ENCODE measurements at regions not wholly inside any gene's neighbourhood (a gene's known extent, or its start where the extent isn't known, plus 50 kb on each side); places are given as distances from the start of the nearest gene placed in this dataset.
"Not testable (repeated sequence)": the region's sequence is repeated elsewhere in the genome, so short reads cannot be mapped to it uniquely, and the experiment has no call there.

DNA sequence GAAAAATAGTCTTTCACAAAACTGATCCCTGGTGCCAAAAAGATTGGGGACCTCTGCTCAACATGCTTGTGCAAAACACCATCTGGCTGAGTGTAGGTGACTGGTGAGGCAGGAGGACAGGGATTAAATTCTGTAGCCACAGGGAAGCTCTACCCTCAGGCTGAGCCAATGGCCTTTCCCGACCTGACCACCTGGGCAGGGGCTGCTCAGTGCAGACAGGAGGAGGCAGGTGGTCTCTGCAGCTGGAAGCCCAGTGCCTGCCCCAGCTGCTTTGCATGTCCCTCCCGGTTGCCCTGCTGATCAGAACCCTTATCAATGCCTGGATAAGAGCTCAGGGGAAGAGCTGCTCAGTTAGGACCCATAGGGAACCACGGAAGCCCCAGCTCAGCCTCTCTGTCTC lies 235.3 kb downstream of the ANKRD36 start:
- H3K27ac ChIP-seq, result no peak overlapping the region
- H3K4me3 ChIP-seq, result no peak overlapping the region
- no CpG with 5 or more reads among the region's 3 CpGs for WGBS, 2 donors (ENCODE audit: low coverage in 1 of 2)
- H3K9me3 ChIP-seq, result no peaks in the 10 kb centered on the region
- ATAC-seq, result no peak
- no peaks in the 10 kb centered on the region for H3K4me1 ChIP-seq
- no peaks in the 10 kb centered on the region for H3K36me3 ChIP-seq
- peaks cover 13% of the 10 kb centered on the region for H3K27me3 ChIP-seq
- TF ChIP-seq, protein P1, sequence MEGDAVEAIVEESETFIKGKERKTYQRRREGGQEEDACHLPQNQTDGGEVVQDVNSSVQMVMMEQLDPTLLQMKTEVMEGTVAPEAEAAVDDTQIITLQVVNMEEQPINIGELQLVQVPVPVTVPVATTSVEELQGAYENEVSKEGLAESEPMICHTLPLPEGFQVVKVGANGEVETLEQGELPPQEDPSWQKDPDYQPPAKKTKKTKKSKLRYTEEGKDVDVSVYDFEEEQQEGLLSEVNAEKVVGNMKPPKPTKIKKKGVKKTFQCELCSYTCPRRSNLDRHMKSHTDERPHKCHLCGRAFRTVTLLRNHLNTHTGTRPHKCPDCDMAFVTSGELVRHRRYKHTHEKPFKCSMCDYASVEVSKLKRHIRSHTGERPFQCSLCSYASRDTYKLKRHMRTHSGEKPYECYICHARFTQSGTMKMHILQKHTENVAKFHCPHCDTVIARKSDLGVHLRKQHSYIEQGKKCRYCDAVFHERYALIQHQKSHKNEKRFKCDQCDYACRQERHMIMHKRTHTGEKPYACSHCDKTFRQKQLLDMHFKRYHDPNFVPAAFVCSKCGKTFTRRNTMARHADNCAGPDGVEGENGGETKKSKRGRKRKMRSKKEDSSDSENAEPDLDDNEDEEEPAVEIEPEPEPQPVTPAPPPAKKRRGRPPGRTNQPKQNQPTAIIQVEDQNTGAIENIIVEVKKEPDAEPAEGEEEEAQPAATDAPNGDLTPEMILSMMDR (IDR thresholded peaks at IDR 0.05), result no peak
- no peak for TF ChIP-seq EP300 (IDR thresholded peaks at IDR 0.05)
- TF ChIP-seq POLR2A (IDR thresholded peaks at IDR 0.05), result no peak
- no peak for TF ChIP-seq POLR2AphosphoS5 (IDR thresholded peaks at IDR 0.05)

DNA sequence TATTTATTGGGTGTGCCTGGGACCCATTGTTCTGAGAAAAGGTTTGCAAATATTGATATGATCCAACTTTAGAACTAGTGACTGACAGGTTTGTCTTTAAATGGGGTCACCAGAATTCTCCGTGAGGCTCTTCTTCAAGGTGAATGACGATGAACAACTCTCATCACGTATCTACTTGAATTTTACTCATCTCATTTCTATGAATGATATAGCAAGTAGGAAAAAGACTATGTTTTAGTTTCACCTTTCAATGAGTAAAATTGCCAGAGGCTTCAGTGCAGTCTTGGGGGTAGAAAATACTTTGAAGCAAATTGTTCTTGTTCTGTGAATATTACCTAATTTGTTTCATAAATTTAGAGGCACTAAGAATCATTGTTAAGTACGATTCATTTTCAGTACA lies 232.0 kb downstream of the ANKRD36 start:
- no CpG with 5 or more reads among the region's 4 CpGs for WGBS, 2 donors (ENCODE audit: low coverage in 1 of 2)
- H3K27me3 ChIP-seq, H3K9me3 ChIP-seq, H3K4me1 ChIP-seq, H3K27ac ChIP-seq, ATAC-seq, H3K36me3 ChIP-seq, H3K4me3 ChIP-seq: not testable (repeated sequence)

DNA sequence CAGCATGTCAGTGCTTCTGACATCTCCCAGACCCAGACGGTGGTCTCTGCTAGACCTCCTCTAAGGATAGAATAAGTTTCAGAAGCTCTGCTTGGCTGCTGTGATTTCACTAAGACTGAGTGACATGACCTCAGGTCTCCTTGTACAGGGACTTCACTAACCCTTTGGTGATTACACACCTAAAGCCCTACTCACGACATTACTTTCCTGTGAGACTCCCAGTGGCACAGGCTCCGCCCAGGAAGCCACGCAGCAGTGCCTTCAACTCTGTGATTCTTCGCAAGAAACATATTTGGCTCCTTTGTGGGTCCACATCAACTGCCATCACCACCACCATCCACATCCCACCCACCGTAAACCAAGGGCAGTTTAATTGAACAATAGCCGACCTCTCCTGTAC lies 220.7 kb downstream of the ANKRD36 start:
- H3K36me3 ChIP-seq, H3K4me1 ChIP-seq, H3K27me3 ChIP-seq, H3K27ac ChIP-seq, H3K4me3 ChIP-seq, ATAC-seq, H3K9me3 ChIP-seq: not testable (repeated sequence)
- no CpG with 5 or more reads among the region's 7 CpGs for WGBS, 2 donors (ENCODE audit: low coverage in 1 of 2)

DNA sequence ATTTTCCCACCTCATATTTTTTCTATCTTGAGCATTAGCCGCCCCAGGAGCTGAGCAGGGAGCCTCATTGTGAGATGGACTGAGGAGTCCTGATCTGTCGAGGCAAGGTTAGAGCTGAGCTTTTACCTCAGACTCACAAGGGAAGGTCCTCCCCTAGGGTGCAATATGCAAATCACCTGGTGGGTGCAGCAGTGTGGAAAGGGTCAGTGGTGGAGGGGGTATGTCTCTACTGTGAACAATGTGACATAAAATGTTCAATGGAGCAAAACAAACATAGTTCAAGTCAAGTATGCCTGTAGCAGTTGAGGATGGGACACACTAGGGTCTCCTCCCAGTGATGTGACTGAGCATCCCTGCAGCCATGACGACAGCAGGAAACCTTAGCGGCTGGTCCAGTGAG lies 219.2 kb downstream of the ANKRD36 start:
- not testable (repeated sequence) for H3K36me3 ChIP-seq, H3K4me1 ChIP-seq, H3K9me3 ChIP-seq, H3K27ac ChIP-seq, H3K4me3 ChIP-seq, H3K27me3 ChIP-seq, ATAC-seq
- WGBS, 2 donors (ENCODE audit: low coverage in 1 of 2), result no CpG with 5 or more reads among the region's 4 CpGs

DNA sequence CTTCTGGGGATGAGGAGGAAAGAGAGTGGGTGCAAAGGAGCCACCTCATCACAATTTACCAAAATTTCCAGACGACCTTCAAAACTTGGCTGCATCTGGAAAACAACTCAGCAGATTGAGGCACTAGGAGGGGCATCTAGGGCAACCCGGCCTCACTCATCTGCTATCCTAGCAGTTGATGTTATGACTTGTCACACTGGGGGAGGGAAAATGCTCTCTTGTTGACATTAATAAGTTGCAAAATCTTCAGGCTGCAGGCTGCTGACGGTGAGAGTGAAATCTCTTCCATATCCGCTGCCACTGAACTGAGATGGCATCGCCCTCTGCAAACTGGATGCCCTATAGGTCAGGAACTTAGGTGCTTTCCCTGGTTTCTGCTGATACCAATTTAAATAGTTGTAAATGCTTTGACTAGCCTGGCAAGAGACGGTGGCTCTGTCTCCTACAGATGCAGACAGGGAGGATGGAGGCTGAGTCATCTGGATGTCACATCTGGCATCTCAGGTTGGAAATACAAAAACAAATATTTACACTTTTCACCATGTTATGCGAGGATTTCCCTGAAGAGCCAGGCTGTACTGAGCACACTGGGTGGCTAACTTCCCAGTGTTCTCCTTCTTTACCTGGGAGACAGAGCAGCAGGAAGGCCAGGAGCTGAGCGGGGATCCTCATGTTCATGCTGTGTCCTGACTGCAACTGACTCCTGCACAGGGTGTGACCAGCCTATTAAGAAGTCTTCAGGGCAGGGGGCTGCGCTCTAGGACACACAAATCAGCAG lies 209.2 kb downstream of the ANKRD36 start:
- H3K4me3 ChIP-seq, H3K9me3 ChIP-seq, H3K4me1 ChIP-seq, H3K36me3 ChIP-seq, H3K27me3 ChIP-seq, ATAC-seq, H3K27ac ChIP-seq: not testable (repeated sequence)
- no CpG with 5 or more reads among the region's 9 CpGs for WGBS, 2 donors (ENCODE audit: low coverage in 1 of 2)

DNA sequence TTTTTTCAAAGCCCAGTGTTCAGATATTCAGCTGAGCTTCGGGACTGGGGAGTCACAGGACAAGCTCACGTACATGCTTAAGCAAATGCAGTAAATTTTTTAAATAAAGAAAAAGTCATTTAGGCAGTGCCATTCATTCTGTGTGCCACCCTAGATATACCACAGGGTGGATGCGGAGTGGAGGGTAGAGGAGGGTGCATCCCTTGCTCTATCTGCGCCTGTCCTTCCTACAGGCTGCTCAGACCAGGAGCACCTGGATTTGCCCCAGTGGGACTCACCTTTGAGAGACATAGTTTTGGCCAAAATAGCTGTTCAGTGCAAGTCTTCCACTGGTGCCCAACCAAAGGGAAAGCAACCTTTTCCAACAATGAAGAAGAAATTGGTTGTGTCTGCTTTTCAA lies 202.4 kb downstream of the ANKRD36 start:
- WGBS, 2 donors (ENCODE audit: low coverage in 1 of 2), result 92% methylated on average over 2 of the region's 4 CpGs; no CpG with 5 or more reads in 1 of the 2 donors
- H3K9me3 ChIP-seq, H3K27me3 ChIP-seq, H3K4me1 ChIP-seq, ATAC-seq, H3K27ac ChIP-seq, H3K36me3 ChIP-seq, H3K4me3 ChIP-seq: not testable (repeated sequence)

DNA sequence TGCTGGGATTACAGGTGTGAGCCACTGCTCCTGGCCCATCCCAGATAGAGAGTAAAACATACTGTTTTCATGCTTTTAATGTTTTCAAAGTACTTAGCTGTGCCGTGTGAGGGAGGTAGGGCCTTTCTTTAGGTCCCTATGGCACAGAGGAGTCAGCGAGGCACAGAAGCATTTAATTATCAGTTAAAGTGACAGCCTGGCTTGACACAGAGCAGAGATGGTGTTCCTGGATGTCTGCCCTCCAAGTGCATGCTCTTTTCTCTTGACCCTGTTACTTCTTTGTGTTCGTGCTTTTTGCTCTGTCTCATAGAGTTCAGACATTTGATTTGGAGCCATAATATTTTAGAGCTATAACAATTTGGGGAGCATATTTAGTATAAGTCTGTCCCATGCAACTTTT lies 199.5 kb downstream of the ANKRD36 start:
- H3K36me3 ChIP-seq, H3K27ac ChIP-seq, H3K4me1 ChIP-seq, ATAC-seq, H3K9me3 ChIP-seq, H3K27me3 ChIP-seq, H3K4me3 ChIP-seq: not testable (repeated sequence)
- WGBS, 2 donors (ENCODE audit: low coverage in 1 of 2), result no CpG with 5 or more reads among the region's 3 CpGs

DNA sequence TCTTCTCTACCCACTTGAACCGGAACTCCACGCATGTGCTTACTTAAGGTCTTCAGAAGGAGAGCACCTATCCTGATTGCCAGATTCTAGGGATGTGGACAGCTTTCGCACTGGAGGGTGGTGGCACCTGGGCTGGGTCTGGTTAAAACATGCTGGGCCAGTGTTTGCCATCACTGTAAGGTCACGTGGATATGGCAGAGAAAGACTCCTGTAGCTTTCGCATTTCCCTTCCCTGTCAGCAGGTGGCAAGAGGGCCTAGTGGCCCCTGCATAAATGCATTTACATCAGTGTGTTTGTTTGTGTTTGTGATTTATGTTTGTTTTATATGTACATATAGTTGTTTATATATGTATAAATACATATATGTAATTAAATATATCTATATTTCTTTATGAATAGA lies 192.5 kb downstream of the ANKRD36 start:
- H3K4me3 ChIP-seq, H3K27ac ChIP-seq, ATAC-seq, H3K9me3 ChIP-seq, H3K27me3 ChIP-seq, H3K4me1 ChIP-seq, H3K36me3 ChIP-seq: not testable (repeated sequence)
- WGBS, 2 donors (ENCODE audit: low coverage in 1 of 2), result no CpG with 5 or more reads among the region's 5 CpGs

DNA sequence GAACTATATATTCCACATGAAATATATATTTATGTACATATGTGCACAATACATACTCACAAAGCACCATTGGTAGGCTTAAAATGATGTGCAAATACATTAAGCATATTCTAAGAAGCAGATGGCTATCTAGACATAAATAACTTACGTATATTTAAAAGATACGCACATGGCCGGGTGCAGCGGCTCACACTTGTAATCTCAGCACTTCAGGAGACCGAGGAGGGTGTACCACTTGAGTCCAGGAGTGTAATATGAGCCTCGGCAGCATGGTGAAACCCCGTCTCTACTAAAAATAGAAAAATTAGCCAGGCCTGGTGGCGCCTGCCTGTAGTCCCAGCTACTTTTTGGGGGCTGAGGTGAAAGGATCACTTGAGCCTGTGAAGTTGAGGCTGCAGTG lies 189.9 kb downstream of the ANKRD36 start:
- H3K9me3 ChIP-seq, H3K27me3 ChIP-seq, H3K4me3 ChIP-seq, H3K27ac ChIP-seq, H3K4me1 ChIP-seq, ATAC-seq, H3K36me3 ChIP-seq: not testable (repeated sequence)
- no CpG with 5 or more reads among the region's 8 CpGs for WGBS, 2 donors (ENCODE audit: low coverage in 1 of 2)

DNA sequence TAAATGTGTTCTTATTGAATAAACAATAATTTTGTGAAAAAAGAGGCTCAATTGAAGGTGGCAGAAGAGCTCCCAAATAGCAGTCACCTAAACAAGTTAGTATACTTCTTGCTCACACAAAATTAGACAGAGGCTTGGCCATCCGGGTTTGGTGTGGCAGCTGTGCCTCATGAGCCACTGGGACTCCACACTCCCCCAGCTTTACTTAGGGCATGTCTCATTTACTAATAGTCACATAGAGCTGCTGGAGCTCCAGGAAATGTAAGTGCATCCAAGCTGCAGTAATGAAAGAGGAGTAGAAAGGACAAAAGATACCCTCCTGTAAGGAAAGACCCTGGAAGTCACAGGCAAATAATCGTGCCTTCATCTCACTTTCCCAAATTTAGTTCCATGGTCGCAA lies 188.8 kb downstream of the ANKRD36 start:
- H3K27ac ChIP-seq, result not testable (repeated sequence)
- whole genome bisulfite sequencing, 2 donors (ENCODE audit: low coverage in 1 of 2), result no CpG with 5 or more reads among the region's 3 CpGs

More for the DNA sequence above, 188.8 kb downstream of the ANKRD36 start:
- H3K36me3 ChIP-seq, H3K27me3 ChIP-seq, H3K4me3 ChIP-seq, H3K4me1 ChIP-seq, H3K9me3 ChIP-seq, ATAC-seq: not testable (repeated sequence)
